Thymus (tissue), 11 donors: ENCODE measurements at regions not wholly inside any gene's neighbourhood (a gene's known extent, or its start where the extent isn't known, plus 50 kb on each side); places are given as distances from the start of the nearest gene placed in this dataset.

Experiments used
- DNase-seq, 9 donors: peaks; one replicate each; pipeline ENCODE4 v3.0.0-alpha.2; 2013; ENCODE audit warnings: low spot score in 9 of 9, low read depth in 6 of 9, missing footprints in 1 of 9
- H3K27ac ChIP-seq, 2 donors: one replicate each; pipeline ENCODE4 v1.5.1; 2013; ENCODE audit warnings: control low read depth in 1 of 2, low read depth in 1 of 2, low read length in 1 of 2, mild to moderate bottlenecking in 1 of 2, moderate library complexity in 1 of 2
- H3K27me3 ChIP-seq, 2 donors: one replicate each; pipeline ENCODE4 v1.5.1; 2013; ENCODE audit warnings: low read length in 1 of 2; ENCODE audit not compliant: control insufficient read depth in 2 of 2, insufficient read depth in 1 of 2
- H3K36me3 ChIP-seq, 2 donors: one replicate each; pipeline ENCODE4 v1.5.1; 2013; ENCODE audit warnings: low read length in 1 of 2, mild to moderate bottlenecking in 1 of 2, moderate library complexity in 1 of 2; ENCODE audit not compliant: control insufficient read depth in 2 of 2, insufficient read depth in 2 of 2
- H3K4me1 ChIP-seq, 2 donors: one replicate each; pipeline ENCODE4 v1.5.1; 2013; ENCODE audit warnings: low read length in 2 of 2; ENCODE audit not compliant: control insufficient read depth in 2 of 2, insufficient read depth in 2 of 2
- H3K4me3 ChIP-seq, 2 donors: one replicate each; pipeline ENCODE4 v1.5.1; 2013; ENCODE audit warnings: low read length in 2 of 2, control low read depth in 1 of 2, mild to moderate bottlenecking in 1 of 2
- H3K9me3 ChIP-seq, 2 donors: one replicate each; pipeline ENCODE4 v1.5.1; 2013; ENCODE audit warnings: low read length in 1 of 2, mild to moderate bottlenecking in 1 of 2; ENCODE audit not compliant: control insufficient read depth in 2 of 2, insufficient read depth in 1 of 2
- WGBS: extraction: QIAGEN DNeasy Blood & Tissue Kit; methylation state at CpG from one replicate; pipeline ENCODE4 v1.1.7; 2013; 5-methylcytosine and 5-hydroxymethylcytosine counted together
- donor health status: healthy.

DNA sequence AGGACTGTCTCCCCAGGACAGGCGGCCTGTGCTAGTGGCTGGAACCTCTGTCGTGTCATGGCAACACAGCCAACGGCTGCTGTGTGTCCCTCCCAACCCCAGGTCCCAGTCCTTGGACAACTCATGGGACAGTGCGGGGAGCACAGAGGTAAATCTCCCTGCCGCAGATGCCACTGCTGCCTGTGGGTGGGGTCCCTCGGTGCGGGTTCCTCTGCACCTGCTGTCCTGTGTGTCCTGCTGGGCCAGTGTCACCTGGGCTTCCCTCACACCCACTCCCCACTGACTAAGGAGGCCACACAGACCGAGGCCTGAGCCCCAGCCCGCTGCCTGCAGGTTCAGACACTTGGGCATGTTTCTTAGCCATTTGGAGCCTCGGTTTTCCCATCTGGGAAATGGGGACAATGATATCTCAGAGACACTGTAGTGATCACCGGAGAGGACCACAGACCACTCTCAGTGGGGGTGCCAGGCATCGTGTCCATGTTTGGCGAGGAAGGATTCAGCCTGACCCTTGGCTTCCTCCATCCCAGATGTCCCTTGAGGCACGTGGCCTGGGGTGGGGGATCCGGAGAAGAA is 96.5 kb downstream of the SIK1 start:
- 93% methylated on average over 15 of the region's 15 CpGs for WGBS
- no peaks in the 10 kb centered on the region for H3K36me3 ChIP-seq
- H3K27ac ChIP-seq = no peak overlapping the region
- peaks cover 0 to 18% of the 10 kb centered on the region in 2 donors for H3K4me1 ChIP-seq
- peaks cover 0 to 6% of the 10 kb centered on the region in 2 donors for H3K9me3 ChIP-seq
- DNase-seq = no peak
- no peak overlapping the region for H3K4me3 ChIP-seq
- H3K27me3 ChIP-seq = peaks cover 0 to 5% of the 10 kb centered on the region in 2 donors

DNA sequence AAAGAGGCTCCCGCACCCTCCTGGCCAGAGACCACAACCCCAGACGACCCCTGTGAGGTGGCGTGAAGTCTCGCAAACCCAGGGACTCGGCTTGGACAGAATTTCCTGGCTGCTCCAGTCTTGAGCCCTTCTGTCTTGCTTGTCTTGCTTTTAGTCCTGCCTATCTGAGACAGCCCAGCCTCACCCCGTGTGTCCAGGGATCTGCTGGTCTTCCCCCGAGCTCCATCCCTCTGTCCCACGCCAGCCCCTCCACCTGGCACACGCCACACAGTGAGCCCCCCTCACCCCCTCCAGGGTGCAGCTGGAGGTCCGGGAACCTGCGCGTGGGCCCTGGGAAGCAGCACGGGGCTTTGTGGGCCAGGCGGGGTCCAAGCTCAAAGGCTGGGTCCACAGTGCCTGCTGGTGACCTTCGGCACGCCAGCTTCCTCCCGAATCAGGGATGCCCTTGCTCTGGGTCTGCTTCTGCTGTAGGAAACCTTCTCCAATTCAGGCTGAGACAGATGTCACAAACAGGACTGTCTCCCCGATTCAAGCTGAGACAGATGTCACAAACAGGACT is 97.1 kb downstream of the SIK1 start:
- peaks cover 0 to 18% of the 10 kb centered on the region in 2 donors for H3K4me1 ChIP-seq
- H3K27me3 ChIP-seq = peaks cover 0 to 5% of the 10 kb centered on the region in 2 donors
- no peak overlapping the region for H3K27ac ChIP-seq
- DNase-seq = no peak
- 94% methylated on average over 18 of the region's 18 CpGs for WGBS
- no peaks in the 10 kb centered on the region for H3K36me3 ChIP-seq
- H3K4me3 ChIP-seq = no peak overlapping the region
- H3K9me3 ChIP-seq = peaks cover 0 to 5% of the 10 kb centered on the region in 2 donors

DNA sequence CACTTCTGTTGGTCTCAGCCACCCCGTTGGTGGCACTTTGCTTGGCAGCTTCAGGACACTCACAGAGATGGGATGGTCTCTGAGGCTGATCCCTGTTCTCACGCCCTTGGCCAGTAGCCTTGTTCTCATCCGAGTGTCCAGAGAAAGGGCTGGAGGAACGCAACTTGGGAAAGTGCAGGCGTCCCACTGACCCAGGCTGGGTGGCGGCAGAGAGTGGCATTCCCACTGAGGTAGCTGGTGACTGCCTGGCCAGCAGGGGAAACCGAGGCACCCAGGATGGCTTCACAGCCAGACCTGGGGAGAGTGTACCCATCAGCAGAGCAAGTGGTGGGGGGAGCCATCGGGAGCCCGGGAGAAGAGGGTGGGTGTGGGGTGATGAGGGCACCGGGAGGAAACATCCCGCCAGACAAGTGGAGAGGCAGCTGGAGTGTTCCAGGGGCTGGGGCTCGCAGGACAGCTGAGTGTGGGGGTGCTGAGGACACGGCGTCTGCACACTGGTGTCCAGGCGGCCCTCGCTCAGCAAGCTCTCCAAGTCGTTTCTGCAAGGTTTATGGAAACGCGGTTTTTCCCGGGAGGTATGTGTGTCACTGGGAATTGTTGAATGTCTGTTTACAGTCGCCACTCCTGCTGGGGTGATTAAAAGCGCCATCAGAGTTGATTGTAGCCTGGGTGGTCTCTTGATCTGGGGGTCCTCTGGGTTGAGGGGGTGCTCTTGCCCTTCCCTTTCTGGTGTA is 97.8 kb downstream of the SIK1 start:
- WGBS = 96% methylated on average over 22 of the region's 22 CpGs
- no peak overlapping the region for H3K4me3 ChIP-seq
- peaks cover 0 to 18% of the 10 kb centered on the region in 2 donors for H3K4me1 ChIP-seq
- H3K27ac ChIP-seq = no peak overlapping the region
- DNase-seq = no peak
- no peaks in the 10 kb centered on the region for H3K36me3 ChIP-seq
- peaks cover 0 to 5% of the 10 kb centered on the region in 2 donors for H3K27me3 ChIP-seq
- peaks cover 0 to 5% of the 10 kb centered on the region in 2 donors for H3K9me3 ChIP-seq

DNA sequence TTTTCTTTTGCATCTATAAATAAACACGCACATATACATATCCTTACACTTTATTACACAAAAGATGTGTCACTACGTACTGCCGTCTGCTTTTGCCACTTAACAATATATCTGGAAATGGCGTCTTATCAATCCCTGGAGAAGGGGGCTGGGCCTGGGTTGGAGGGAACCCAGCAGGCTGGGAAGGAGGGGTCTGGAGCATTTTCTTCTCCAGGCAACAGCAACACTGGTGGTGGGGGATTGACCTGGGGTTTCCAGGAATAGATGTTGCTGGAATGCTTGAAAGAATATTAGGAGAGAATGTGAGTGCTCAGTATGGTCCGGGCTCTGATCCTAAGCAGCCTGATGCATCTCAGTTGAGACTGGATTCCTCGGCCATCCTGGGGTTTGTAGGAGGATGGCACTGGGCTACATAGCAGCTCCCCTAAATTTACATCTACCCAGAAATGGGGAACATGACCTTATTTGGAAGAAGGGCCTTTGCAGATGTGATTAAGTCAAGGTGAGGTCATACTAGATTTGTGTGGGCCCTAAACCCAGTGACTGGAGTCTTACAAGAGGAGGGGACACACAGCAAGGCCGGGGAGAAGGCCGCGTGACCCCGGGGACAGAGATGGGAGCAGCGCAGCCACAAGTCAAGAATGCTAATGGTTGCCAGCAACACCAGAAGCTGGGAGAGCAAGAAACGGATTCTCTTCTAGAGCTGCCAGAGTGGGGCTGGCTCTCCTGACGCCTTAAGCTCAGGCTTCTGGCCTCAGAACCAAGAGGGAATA is 98.6 kb downstream of the SIK1 start:
- Histone ChIP-seq H3K9me3 (peaks cover 0 to 5% of the 10 kb centered on the region in 2 donors), H3K27me3 (peaks cover 0 to 3% of the 10 kb centered on the region in 2 donors), H3K4me1 (peaks cover 0 to 15% of the 10 kb centered on the region in 2 donors), H3K36me3 (no peaks in the 10 kb centered on the region), H3K4me3 (no peak overlapping the region), H3K27ac (no peak overlapping the region)
- WGBS = 97% methylated on average over 13 of the region's 13 CpGs
- no peak for DNase-seq

DNA sequence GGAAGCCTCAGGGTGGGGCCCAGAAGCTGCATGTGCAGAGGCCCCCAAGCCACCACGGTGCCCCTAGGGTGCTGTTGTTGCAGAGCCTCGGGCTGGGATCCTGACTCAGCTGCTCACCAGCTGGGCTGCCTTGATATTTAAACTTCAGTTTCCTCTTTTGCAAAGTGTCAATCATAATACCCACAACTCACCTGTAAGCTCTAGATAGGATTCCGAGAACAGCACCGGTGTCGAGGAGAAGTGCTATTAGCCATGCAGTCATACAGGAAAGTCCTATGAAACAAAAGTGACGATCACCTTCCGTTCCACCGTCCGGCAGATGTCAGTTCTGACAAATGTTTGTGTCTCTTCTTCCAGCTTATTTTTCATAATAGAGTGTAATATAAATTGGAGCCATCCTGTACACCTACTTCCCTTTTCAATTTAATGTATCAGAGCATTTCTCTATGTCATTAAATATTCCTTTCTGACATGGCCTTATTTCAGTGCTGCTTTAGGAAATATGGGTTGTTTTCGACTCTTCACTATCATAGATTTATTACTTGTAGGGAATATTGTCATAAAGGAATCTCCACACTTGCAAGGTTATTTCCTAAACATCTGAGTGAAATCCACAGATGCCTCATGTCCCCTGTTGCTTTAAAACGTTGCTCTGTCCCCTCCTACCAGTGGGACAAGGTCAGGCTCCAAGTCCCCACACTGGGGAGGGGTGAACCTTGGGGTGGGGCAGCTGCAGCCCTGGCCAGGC is 100.8 kb downstream of the SIK1 start:
- no peaks in the 10 kb centered on the region for H3K27me3 ChIP-seq
- no peaks in the 10 kb centered on the region for H3K36me3 ChIP-seq
- WGBS = 9% methylated on average over 11 of the region's 11 CpGs
- H3K9me3 ChIP-seq = peaks cover 0 to 5% of the 10 kb centered on the region in 2 donors
- DNase-seq = peak in 4 of 9 donors; percentile 8 to 59 (median 18)
- H3K4me1 ChIP-seq = peaks cover 0 to 6% of the 10 kb centered on the region in 2 donors
- no peak overlapping the region for H3K27ac ChIP-seq
- no peak overlapping the region for H3K4me3 ChIP-seq

DNA sequence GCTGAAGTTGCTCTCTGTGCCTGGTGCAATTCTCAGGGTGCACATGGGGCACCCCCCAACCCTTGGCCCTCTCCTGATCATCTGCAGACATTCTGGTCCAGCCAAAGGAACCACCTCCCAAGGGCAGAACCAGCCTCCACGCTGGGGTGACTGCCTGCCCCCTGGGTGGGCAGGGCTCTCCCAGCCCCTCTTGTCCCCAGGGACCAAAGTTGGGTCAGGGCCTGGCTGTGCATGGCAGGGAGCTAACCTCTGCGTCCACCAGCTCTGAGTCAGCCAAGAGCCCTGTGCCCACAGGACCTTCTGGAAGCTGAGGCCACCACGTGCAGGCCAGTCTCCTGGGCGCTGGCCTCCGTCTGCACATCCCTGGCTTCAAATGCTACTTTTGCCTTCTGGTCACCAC is 101.9 kb downstream of the SIK1 start:
- no peak overlapping the region for H3K27ac ChIP-seq
- no peak overlapping the region for H3K4me3 ChIP-seq
- no peaks in the 10 kb centered on the region for H3K36me3 ChIP-seq
- peaks cover 0 to 6% of the 10 kb centered on the region in 2 donors for H3K4me1 ChIP-seq
- no peaks in the 10 kb centered on the region for H3K27me3 ChIP-seq
- no peak for DNase-seq
- 97% methylated on average over 5 of the region's 5 CpGs for WGBS
- H3K9me3 ChIP-seq = peaks cover 0 to 5% of the 10 kb centered on the region in 2 donors

DNA sequence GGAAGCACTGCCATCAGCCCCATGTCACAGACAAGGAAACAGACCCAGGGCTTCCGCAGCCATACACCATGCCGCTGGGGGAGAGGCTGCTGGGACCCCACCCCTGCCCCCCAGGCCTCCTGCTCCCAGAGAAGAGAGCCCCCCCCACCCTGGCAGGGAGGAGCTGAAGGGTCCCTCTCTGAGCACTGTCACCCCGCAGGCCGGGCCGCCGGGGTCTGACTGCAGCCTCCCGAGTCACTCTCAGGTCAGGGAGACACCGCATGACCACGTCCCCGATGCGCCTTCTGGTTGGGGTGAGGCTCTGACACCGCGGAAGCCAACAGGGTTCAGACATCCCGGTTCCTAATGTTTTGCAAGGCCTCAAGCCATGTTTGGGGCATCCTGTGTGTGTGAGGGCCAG is 102.3 kb downstream of the SIK1 start:
- Histone ChIP-seq H3K27me3 (no peaks in the 10 kb centered on the region), H3K36me3 (no peaks in the 10 kb centered on the region), H3K27ac (no peak overlapping the region), H3K9me3 (peaks cover 0 to 5% of the 10 kb centered on the region in 2 donors), H3K4me1 (peaks cover 0 to 6% of the 10 kb centered on the region in 2 donors), H3K4me3 (no peak overlapping the region)
- 97% methylated on average over 14 of the region's 14 CpGs for WGBS
- no peak for DNase-seq

DNA sequence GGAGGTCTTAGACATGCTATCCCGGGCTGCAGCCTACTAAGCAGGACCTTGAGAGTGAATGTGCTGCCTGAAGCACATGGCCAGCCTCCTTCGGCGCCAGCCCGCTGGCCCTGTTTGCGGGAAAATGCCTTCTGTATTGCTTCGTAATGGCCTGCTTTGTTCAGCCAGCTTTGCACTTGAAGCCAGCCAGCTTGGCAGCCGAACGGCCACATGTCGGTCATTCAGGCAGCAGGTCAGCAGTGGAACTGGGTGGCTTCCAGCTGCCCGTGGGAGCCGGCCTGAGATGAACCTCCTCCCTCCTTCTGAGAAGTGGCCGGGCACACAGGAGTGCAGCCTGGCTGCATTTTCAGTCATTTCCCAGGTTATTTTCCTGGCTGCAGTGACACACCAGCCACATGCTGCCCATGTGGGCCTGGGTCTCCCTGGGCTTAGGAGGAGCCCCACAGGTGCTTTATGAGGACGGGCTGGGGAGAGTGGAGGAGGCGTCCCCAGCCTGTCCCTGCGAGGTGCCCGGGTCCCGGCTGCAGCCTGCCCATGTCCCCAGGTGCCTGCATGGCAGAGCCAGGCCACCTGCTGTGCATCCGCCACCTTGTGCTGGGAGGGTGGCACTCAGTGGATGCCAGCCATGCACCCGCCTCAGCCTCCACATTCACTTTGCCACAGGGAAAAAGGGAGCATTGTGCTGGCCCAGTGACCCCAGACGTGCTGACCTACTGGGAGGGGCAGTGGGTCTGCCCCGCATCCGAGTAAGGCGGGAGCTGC is 103.5 kb downstream of the SIK1 start:
- H3K4me3 ChIP-seq = no peak overlapping the region
- 93% methylated on average over 23 of the region's 23 CpGs for WGBS
- peaks cover 0 to 10% of the 10 kb centered on the region in 2 donors for H3K9me3 ChIP-seq
- no peaks in the 10 kb centered on the region for H3K36me3 ChIP-seq
- no peak overlapping the region for H3K27ac ChIP-seq
- no peak for DNase-seq
- H3K4me1 ChIP-seq = peaks cover 0 to 17% of the 10 kb centered on the region in 2 donors
- H3K27me3 ChIP-seq = peaks cover 0 to 2% of the 10 kb centered on the region in 2 donors
